ENCODE measurements at regions not wholly inside any gene's neighbourhood (a gene's known extent, or its start where the extent isn't known, plus 50 kb on each side); places are given as distances from the start of the nearest gene placed in this dataset.

DNA sequence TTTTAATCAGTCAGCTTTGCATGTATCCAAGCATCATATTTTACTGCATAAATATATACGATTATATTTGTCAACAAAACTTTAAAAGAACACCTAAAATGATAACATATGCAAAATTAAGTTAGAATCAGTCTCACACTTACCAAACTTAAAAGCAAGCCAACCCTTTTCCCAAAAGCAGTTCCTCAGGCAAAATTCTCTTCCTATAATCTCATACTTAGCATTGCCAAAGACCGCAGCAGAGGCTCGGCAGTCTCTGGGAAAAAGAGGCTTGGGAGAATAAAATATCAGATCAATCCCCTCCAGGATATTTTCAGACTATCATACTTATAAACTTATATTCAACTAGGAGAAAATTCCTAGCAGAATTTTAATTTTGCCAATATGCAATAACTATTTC lies 93.2 kb upstream of the RGS18 start (continued):
- TF ChIP-seq, protein P1, sequence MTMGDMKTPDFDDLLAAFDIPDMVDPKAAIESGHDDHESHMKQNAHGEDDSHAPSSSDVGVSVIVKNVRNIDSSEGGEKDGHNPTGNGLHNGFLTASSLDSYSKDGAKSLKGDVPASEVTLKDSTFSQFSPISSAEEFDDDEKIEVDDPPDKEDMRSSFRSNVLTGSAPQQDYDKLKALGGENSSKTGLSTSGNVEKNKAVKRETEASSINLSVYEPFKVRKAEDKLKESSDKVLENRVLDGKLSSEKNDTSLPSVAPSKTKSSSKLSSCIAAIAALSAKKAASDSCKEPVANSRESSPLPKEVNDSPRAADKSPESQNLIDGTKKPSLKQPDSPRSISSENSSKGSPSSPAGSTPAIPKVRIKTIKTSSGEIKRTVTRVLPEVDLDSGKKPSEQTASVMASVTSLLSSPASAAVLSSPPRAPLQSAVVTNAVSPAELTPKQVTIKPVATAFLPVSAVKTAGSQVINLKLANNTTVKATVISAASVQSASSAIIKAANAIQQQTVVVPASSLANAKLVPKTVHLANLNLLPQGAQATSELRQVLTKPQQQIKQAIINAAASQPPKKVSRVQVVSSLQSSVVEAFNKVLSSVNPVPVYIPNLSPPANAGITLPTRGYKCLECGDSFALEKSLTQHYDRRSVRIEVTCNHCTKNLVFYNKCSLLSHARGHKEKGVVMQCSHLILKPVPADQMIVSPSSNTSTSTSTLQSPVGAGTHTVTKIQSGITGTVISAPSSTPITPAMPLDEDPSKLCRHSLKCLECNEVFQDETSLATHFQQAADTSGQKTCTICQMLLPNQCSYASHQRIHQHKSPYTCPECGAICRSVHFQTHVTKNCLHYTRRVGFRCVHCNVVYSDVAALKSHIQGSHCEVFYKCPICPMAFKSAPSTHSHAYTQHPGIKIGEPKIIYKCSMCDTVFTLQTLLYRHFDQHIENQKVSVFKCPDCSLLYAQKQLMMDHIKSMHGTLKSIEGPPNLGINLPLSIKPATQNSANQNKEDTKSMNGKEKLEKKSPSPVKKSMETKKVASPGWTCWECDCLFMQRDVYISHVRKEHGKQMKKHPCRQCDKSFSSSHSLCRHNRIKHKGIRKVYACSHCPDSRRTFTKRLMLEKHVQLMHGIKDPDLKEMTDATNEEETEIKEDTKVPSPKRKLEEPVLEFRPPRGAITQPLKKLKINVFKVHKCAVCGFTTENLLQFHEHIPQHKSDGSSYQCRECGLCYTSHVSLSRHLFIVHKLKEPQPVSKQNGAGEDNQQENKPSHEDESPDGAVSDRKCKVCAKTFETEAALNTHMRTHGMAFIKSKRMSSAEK (CRISPR knock-in tag; IDR thresholded peaks at IDR 0.05; ENCODE audit: borderline replicate concordance), result no peak

DNA sequence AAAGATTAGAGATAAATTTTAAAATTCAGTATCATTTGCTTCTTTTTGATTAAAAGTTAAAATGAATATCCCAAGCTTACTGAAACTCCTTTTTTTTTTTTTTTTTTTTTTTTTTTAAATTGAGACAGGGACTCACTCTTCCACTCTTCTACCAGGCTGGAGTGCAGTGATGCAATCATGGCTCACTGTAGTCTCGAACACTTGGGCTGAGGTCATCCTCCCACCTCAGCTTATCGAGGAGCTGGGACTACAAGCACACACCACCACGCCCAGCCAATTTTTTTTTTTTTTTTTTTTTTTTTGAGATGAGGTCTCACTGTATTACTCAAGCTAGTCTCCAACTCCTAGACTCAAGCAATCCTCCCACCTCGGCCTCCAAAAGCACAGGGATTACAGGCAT lies 92.1 kb upstream of the RGS18 start:
- ChIA-PET POLR2A (no interaction called here), CTCF (no interaction called here)
- Mint-ChIP-seq H3K4me1 (peaks cover 11% of the 10 kb centered on the region), H3K9me3 (no peaks in the 10 kb centered on the region), H3K36me3 (no peaks in the 10 kb centered on the region), H3K4me3 (no peak overlapping the region), H3K27ac (no peak overlapping the region), H3K27me3 (ENCODE audit: low read depth) (no peaks in the 10 kb centered on the region)
- ATAC-seq (no peak), DNase-seq (ENCODE audit: low spot score) (no peak)
- TF ChIP-seq GRHL2 (CRISPR knock-in tag; IDR thresholded peaks at IDR 0.05; ENCODE audit: insufficient replicate concordance, severe bottlenecking) (no peak), ZNF416 (CRISPR knock-in tag; IDR thresholded peaks at IDR 0.05) (no peak), SP1 (CRISPR knock-in tag; conservative IDR thresholded peaks at IDR 0.05) (no peak), NFYB (CRISPR knock-in tag; conservative IDR thresholded peaks at IDR 0.05; ENCODE audit: low read depth) (no peak), EMX1 (CRISPR knock-in tag; IDR thresholded peaks at IDR 0.05) (no peak), JAZF1 (CRISPR knock-in tag; IDR thresholded peaks at IDR 0.05) (no peak), SOX15 (CRISPR knock-in tag; IDR thresholded peaks at IDR 0.05) (no peak), RELA (CRISPR knock-in tag; IDR thresholded peaks at IDR 0.05; ENCODE audit: borderline replicate concordance) (no peak), ZNF232 (CRISPR knock-in tag; IDR thresholded peaks at IDR 0.05) (no peak), NR3C1 (CRISPR knock-in tag; conservative IDR thresholded peaks at IDR 0.05; ENCODE audit: low read depth) (no peak)
- TF ChIP-seq, protein P2, sequence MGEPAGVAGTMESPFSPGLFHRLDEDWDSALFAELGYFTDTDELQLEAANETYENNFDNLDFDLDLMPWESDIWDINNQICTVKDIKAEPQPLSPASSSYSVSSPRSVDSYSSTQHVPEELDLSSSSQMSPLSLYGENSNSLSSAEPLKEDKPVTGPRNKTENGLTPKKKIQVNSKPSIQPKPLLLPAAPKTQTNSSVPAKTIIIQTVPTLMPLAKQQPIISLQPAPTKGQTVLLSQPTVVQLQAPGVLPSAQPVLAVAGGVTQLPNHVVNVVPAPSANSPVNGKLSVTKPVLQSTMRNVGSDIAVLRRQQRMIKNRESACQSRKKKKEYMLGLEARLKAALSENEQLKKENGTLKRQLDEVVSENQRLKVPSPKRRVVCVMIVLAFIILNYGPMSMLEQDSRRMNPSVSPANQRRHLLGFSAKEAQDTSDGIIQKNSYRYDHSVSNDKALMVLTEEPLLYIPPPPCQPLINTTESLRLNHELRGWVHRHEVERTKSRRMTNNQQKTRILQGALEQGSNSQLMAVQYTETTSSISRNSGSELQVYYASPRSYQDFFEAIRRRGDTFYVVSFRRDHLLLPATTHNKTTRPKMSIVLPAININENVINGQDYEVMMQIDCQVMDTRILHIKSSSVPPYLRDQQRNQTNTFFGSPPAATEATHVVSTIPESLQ (CRISPR knock-in tag; IDR thresholded peaks at IDR 0.05), result no peak
- TF ChIP-seq, protein P3, sequence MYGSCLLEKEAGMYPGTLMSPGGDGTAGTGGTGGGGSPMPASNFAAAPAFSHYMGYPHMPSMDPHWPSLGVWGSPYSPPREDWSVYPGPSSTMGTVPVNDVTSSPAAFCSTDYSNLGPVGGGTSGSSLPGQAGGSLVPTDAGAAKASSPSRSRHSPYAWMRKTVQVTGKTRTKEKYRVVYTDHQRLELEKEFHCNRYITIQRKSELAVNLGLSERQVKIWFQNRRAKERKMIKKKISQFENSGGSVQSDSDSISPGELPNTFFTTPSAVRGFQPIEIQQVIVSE (CRISPR knock-in tag; IDR thresholded peaks at IDR 0.05; ENCODE audit: borderline replicate concordance), result no peak
- TF ChIP-seq, protein P4, sequence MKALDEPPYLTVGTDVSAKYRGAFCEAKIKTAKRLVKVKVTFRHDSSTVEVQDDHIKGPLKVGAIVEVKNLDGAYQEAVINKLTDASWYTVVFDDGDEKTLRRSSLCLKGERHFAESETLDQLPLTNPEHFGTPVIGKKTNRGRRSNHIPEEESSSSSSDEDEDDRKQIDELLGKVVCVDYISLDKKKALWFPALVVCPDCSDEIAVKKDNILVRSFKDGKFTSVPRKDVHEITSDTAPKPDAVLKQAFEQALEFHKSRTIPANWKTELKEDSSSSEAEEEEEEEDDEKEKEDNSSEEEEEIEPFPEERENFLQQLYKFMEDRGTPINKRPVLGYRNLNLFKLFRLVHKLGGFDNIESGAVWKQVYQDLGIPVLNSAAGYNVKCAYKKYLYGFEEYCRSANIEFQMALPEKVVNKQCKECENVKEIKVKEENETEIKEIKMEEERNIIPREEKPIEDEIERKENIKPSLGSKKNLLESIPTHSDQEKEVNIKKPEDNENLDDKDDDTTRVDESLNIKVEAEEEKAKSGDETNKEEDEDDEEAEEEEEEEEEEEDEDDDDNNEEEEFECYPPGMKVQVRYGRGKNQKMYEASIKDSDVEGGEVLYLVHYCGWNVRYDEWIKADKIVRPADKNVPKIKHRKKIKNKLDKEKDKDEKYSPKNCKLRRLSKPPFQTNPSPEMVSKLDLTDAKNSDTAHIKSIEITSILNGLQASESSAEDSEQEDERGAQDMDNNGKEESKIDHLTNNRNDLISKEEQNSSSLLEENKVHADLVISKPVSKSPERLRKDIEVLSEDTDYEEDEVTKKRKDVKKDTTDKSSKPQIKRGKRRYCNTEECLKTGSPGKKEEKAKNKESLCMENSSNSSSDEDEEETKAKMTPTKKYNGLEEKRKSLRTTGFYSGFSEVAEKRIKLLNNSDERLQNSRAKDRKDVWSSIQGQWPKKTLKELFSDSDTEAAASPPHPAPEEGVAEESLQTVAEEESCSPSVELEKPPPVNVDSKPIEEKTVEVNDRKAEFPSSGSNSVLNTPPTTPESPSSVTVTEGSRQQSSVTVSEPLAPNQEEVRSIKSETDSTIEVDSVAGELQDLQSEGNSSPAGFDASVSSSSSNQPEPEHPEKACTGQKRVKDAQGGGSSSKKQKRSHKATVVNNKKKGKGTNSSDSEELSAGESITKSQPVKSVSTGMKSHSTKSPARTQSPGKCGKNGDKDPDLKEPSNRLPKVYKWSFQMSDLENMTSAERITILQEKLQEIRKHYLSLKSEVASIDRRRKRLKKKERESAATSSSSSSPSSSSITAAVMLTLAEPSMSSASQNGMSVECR (CRISPR knock-in tag; IDR thresholded peaks at IDR 0.05; ENCODE audit: borderline replicate concordance), result no peak
- TF ChIP-seq, protein P5, sequence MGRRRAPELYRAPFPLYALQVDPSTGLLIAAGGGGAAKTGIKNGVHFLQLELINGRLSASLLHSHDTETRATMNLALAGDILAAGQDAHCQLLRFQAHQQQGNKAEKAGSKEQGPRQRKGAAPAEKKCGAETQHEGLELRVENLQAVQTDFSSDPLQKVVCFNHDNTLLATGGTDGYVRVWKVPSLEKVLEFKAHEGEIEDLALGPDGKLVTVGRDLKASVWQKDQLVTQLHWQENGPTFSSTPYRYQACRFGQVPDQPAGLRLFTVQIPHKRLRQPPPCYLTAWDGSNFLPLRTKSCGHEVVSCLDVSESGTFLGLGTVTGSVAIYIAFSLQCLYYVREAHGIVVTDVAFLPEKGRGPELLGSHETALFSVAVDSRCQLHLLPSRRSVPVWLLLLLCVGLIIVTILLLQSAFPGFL (CRISPR knock-in tag; IDR thresholded peaks at IDR 0.05; ENCODE audit: borderline replicate concordance), result no peak
- TF ChIP-seq, protein P6, sequence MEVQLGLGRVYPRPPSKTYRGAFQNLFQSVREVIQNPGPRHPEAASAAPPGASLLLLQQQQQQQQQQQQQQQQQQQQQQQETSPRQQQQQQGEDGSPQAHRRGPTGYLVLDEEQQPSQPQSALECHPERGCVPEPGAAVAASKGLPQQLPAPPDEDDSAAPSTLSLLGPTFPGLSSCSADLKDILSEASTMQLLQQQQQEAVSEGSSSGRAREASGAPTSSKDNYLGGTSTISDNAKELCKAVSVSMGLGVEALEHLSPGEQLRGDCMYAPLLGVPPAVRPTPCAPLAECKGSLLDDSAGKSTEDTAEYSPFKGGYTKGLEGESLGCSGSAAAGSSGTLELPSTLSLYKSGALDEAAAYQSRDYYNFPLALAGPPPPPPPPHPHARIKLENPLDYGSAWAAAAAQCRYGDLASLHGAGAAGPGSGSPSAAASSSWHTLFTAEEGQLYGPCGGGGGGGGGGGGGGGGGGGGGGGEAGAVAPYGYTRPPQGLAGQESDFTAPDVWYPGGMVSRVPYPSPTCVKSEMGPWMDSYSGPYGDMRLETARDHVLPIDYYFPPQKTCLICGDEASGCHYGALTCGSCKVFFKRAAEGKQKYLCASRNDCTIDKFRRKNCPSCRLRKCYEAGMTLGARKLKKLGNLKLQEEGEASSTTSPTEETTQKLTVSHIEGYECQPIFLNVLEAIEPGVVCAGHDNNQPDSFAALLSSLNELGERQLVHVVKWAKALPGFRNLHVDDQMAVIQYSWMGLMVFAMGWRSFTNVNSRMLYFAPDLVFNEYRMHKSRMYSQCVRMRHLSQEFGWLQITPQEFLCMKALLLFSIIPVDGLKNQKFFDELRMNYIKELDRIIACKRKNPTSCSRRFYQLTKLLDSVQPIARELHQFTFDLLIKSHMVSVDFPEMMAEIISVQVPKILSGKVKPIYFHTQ (CRISPR knock-in tag; IDR thresholded peaks at IDR 0.05), result no peak
